Fibroblast of lung (primary cell): ENCODE measurements at regions not wholly inside any gene's neighbourhood (a gene's known extent, or its start where the extent isn't known, plus 50 kb on each side); places are given as distances from the start of the nearest gene placed in this dataset.
"Not testable (repeated sequence)": the region's sequence is repeated elsewhere in the genome, so short reads cannot be mapped to it uniquely, and the experiment has no call there.

Source experiments
- CTCF ChIP-seq, 2 donors: IDR thresholded peaks in 1 of 2; conservative IDR thresholded peaks in 1 of 2; 1 replicate in 1 of 2; 2 replicates in 1 of 2; pipeline ENCODE4 v1.5.1; 2011 to 2012; ENCODE audit warnings: low read length in 2 of 2, control low read depth in 1 of 2, inconsistent platforms in 1 of 2, low read depth in 1 of 2, mild to moderate bottlenecking in 1 of 2
- EZH2 ChIP-seq: IDR thresholded peaks from 2 replicates; pipeline ENCODE4 v1.5.1; 2012; ENCODE audit warnings: low read length, control low read depth, mild to moderate bottlenecking; ENCODE audit errors: missing control alignments

GRCh38 chr4:3882316-3882885, 116.2 kb downstream of the ADRA2C start:
- TF ChIP-seq CTCF (conservative IDR thresholded peaks at IDR 0.05 in 1 of 2, IDR thresholded peaks at IDR 0.05 in 1 of 2; ENCODE audit: low read depth in 1 of 2, low read length in 2 of 2); EZH2: not testable (repeated sequence)
